ENCODE measurements at regions not wholly inside any gene's neighbourhood (a gene's known extent, or its start where the extent isn't known, plus 50 kb on each side); places are given as distances from the start of the nearest gene placed in this dataset.

DNA sequence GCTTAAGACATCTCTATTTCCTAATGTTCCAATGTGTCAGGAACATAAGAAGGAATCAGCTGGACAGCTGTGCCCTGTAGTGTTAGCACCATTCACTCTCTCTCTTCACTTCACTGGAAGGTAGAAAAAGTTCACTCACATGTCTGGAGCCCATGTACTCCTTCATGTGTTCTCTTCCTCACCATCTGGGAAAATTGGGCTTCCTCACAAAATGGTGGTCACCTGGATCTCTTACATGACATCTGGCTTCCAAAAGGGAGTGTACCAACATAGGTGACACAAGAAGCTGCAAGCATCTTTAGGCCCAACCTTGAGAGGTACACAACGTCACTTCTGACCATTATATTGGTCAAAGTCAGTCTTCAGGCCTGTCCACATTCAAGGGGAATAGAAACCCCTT lies 882.6 kb downstream of the LTN1 start:
- TF ChIP-seq CTCF (IDR thresholded peaks at IDR 0.05; ENCODE audit: unreplicated experiment), result no peak
- no peak for DNase-seq
- H3K36me3 Mint-ChIP-seq (ENCODE audit: insufficient read depth, unreplicated experiment), result no peaks in the 10 kb centered on the region
- H3K4me3 Mint-ChIP-seq (ENCODE audit: low read depth, unreplicated experiment), result no peak overlapping the region
- intact Hi-C loops (cut with micrococcal nuclease; ENCODE audit: unreplicated experiment), result no loop called here
- BruUV-seq (replicated peaks), result no TSS peak
- no peaks in the 10 kb centered on the region for H3K27me3 Mint-ChIP-seq (ENCODE audit: unreplicated experiment)
- no peaks in the 10 kb centered on the region for H3K9me3 Mint-ChIP-seq (ENCODE audit: low read depth, unreplicated experiment)
- H3K4me1 Mint-ChIP-seq (ENCODE audit: low read depth, unreplicated experiment), result no peaks in the 10 kb centered on the region
- no peak overlapping the region for H3K27ac Mint-ChIP-seq (ENCODE audit: unreplicated experiment)
- CTCF ChIA-PET, result no interaction called here

GRCh38 chr21:28106370-28106890 lies 886.2 kb downstream of the LTN1 start:
- Mint-ChIP-seq H3K36me3 (ENCODE audit: insufficient read depth, unreplicated experiment) (no peaks in the 10 kb centered on the region), H3K4me3 (ENCODE audit: low read depth, unreplicated experiment) (no peak overlapping the region), H3K27me3 (ENCODE audit: unreplicated experiment) (no peaks in the 10 kb centered on the region), H3K4me1 (ENCODE audit: low read depth, unreplicated experiment) (no peaks in the 10 kb centered on the region), H3K27ac (ENCODE audit: unreplicated experiment) (no peak overlapping the region), H3K9me3 (ENCODE audit: low read depth, unreplicated experiment) (no peaks in the 10 kb centered on the region)
- CTCF ChIA-PET, result no interaction called here
- intact Hi-C loops (cut with micrococcal nuclease; ENCODE audit: unreplicated experiment), result no loop called here
- DNase-seq, result no peak
- no peak for TF ChIP-seq CTCF (IDR thresholded peaks at IDR 0.05; ENCODE audit: unreplicated experiment)
- no TSS peak for BruUV-seq (replicated peaks)

DNA sequence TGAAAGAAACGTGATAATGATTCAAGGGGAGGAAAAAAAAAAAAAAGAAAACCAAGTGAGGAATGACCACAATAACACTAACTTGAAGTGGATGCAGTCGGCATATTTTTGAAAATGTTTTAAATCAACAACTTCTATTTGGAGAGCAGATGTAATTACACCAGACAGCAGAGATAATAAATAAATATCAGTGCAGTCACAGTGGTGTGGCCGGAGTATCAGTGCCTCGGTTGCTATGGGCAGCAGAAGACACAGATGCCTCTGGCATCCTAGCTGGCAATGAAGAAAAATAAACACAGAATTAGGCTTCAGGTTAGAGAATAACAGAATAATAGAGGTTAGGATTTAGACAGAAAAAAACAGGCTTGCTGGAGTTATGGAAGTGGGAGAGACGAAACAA lies 888.3 kb downstream of the LTN1 start:
- Mint-ChIP-seq H3K27me3 (ENCODE audit: unreplicated experiment) (no peaks in the 10 kb centered on the region), H3K4me1 (ENCODE audit: low read depth, unreplicated experiment) (no peaks in the 10 kb centered on the region), H3K9me3 (ENCODE audit: low read depth, unreplicated experiment) (no peaks in the 10 kb centered on the region), H3K27ac (ENCODE audit: unreplicated experiment) (no peak overlapping the region), H3K36me3 (ENCODE audit: insufficient read depth, unreplicated experiment) (no peaks in the 10 kb centered on the region), H3K4me3 (ENCODE audit: low read depth, unreplicated experiment) (no peak overlapping the region)
- BruUV-seq (replicated peaks), result no TSS peak
- intact Hi-C loops (cut with micrococcal nuclease; ENCODE audit: unreplicated experiment), result no loop called here
- TF ChIP-seq CTCF (IDR thresholded peaks at IDR 0.05; ENCODE audit: unreplicated experiment), result no peak
- CTCF ChIA-PET, result no interaction called here
- DNase-seq, result no peak

DNA sequence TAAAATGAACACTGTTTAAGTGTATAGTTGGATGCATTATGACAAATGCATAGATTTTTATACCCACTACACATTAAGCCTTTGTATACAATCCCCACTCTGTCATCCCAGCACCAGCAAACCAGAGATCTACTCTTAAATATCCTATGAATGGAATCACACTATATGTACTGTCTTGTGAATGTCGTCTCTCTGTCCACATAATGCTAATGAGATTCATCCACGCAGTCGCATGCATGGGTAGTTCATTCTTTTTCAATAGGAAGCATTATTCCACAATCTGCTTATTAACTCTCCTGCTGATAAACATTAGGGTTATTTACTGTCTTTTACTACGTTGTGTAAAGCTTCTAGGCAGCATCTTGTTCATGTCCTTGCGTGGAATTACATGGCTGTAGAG lies 892.3 kb downstream of the LTN1 start:
- no peak for TF ChIP-seq CTCF (IDR thresholded peaks at IDR 0.05; ENCODE audit: unreplicated experiment)
- BruUV-seq (replicated peaks), result no TSS peak
- Mint-ChIP-seq H3K27ac (ENCODE audit: unreplicated experiment) (no peak overlapping the region), H3K27me3 (ENCODE audit: unreplicated experiment) (no peaks in the 10 kb centered on the region), H3K4me3 (ENCODE audit: low read depth, unreplicated experiment) (no peak overlapping the region), H3K36me3 (ENCODE audit: insufficient read depth, unreplicated experiment) (no peaks in the 10 kb centered on the region), H3K4me1 (ENCODE audit: low read depth, unreplicated experiment) (no peaks in the 10 kb centered on the region), H3K9me3 (ENCODE audit: low read depth, unreplicated experiment) (no peaks in the 10 kb centered on the region)
- intact Hi-C loops (cut with micrococcal nuclease; ENCODE audit: unreplicated experiment), result no loop called here
- no peak for DNase-seq
- CTCF ChIA-PET, result no interaction called here
